ENCODE measurements at regions not wholly inside any gene's neighbourhood (a gene's known extent, or its start where the extent isn't known, plus 50 kb on each side); places are given as distances from the start of the nearest gene placed in this dataset.
A peak's percentile ranks its signal among the peaks of the same experiment; 100 is the strongest.

DNA sequence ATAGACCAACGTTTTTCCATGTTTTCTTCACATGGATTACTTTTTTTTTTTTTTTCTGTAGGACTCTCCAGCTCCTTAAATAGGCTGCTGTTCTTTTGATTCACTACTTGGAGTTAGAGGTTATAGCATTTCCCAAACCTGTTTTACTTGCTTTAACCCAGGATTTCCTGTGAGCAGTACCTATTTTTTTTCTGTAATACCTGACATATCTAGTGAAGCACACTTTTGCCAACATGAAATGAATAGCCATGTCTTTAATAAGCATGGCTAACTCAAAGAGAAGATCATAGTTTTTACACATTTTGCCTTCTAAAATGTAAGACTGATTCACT is 137.0 kb downstream of the FOXA2 start:
- H3K36me3 ChIP-seq, result no peaks in the 10 kb centered on the region
- no peak overlapping the region for H3K9ac ChIP-seq
- no peaks in the 10 kb centered on the region for H3K9me3 ChIP-seq (replicated peaks in 1 of 11)
- H3K27ac ChIP-seq, result no peak overlapping the region
- peaks cover 12 to 26% (median 15%) of the 10 kb centered on the region in 10 experiments for H3K4me1 ChIP-seq
- no peak for TF ChIP-seq Cebpa-rat (IDR thresholded peaks at IDR 0.05)
- H4K20me1 ChIP-seq, result no peaks in the 10 kb centered on the region
- H3K4me3 ChIP-seq, result no peak overlapping the region
- H3K4me2 ChIP-seq, result no peak overlapping the region
- no peaks in the 10 kb centered on the region for H3K27me3 ChIP-seq

- H3K4me3 ChIP-seq, result no peak overlapping the region
- no peaks in the 10 kb centered on the region for H4K20me1 ChIP-seq
- H3K36me3 ChIP-seq, result no peaks in the 10 kb centered on the region
- H3K4me1 ChIP-seq, result peaks cover 12 to 26% (median 15%) of the 10 kb centered on the region in 10 experiments
- no peak overlapping the region for H3K9ac ChIP-seq
- H3K27ac ChIP-seq, result no peak overlapping the region
- TF ChIP-seq Cebpa-rat (IDR thresholded peaks at IDR 0.05), result no peak
- H3K4me2 ChIP-seq, result 0 out of 22 replicates have a peak overlapping the region, but pooled peaks of 1 of the 11 experiments have one; percentile 1
- H3K27me3 ChIP-seq, result no peaks in the 10 kb centered on the region
- no peaks in the 10 kb centered on the region for H3K9me3 ChIP-seq (replicated peaks in 1 of 11)
These were observed 137.5 kb downstream of the FOXA2 start for GRCh38 chr20:22446613-22447446.

DNA sequence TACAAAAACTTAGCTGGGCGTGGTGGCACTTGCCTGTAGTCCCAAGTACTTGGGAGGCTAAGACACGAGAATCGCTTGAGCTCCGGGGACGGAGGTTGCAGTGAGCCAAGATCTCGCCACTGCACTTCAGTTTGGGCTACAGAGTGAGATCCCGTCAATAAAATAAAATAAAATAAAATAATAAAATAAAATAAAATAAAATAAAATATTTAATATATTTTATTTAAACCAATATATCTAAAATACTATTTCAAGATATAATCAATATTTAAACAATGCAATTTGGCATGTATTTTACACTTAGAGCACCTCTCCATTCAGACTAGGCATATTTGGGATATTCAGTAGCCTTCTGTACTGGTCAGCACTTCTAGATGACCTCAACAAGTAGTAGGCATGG is 142.1 kb downstream of the FOXA2 start:
- no peak overlapping the region for H3K27ac ChIP-seq

DNA sequence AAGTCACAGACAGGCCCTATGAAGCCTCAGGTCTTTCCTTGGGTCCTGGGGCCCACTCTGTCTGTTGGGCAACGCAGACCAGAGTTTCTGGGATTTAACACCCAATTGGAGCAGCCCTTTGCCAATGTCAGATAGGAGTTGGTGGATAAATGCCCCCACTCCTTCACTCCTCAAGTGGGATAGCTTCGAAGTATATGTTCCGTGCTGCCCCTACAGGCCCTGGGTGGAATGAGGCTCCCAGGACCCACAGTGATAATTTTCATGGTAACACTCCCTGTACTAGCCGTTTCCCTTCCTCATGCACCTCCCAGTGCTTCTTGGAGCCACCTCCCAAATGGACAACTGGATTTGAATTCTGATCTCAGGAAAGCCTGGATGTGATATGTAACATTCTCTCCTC is 145.4 kb downstream of the FOXA2 start:
- H3K27me3 ChIP-seq, result no peaks in the 10 kb centered on the region
- no peak overlapping the region for H3K27ac ChIP-seq
- no peak overlapping the region for H3K9ac ChIP-seq
- no peak for TF ChIP-seq Cebpa-rat (IDR thresholded peaks at IDR 0.05)
- peaks cover 0 to 7% (median 0%) of the 10 kb centered on the region in 11 experiments; a peak in 5 of 22 replicates for H3K9me3 ChIP-seq (replicated peaks in 1 of 11)
- no peak overlapping the region for H3K4me2 ChIP-seq
- no peaks in the 10 kb centered on the region for H3K36me3 ChIP-seq
- no peaks in the 10 kb centered on the region for H3K4me1 ChIP-seq
- no peak overlapping the region for H3K4me3 ChIP-seq
- H4K20me1 ChIP-seq, result no peaks in the 10 kb centered on the region

More for the DNA sequence above, 142.1 kb downstream of the FOXA2 start:
- H3K4me1 ChIP-seq, result no peaks in the 10 kb centered on the region
- H4K20me1 ChIP-seq, result no peaks in the 10 kb centered on the region
- H3K4me2 ChIP-seq, result no peak overlapping the region
- no peaks in the 10 kb centered on the region for H3K36me3 ChIP-seq
- no peaks in the 10 kb centered on the region for H3K27me3 ChIP-seq
- no peak for TF ChIP-seq Cebpa-rat (IDR thresholded peaks at IDR 0.05)
- H3K9me3 ChIP-seq (replicated peaks in 1 of 11), result no peaks in the 10 kb centered on the region
- no peak overlapping the region for H3K4me3 ChIP-seq
- no peak overlapping the region for H3K9ac ChIP-seq

DNA sequence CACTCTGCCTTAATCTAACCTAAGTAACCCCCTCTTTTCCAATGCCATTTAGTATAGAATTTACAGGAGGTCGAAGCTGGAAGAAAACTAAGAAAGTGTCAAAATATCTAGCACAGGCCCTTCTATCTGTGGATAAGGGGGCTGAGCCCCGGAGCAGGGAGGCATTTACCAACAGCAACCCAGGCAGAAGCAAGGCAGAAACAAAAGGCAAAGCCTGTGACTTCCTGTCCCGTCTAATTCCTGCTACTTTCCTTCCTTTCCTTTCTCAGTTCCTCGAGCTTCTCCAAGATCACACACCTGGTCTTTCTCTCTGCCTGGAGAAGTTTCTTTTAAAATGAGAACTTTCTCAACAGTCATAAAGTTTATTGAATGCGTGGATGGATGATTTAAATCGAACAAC is 146.0 kb downstream of the FOXA2 start:
- H3K36me3 ChIP-seq, result no peaks in the 10 kb centered on the region
- H3K4me2 ChIP-seq, result no peak overlapping the region
- no peak overlapping the region for H3K27ac ChIP-seq
- no peaks in the 10 kb centered on the region for H3K27me3 ChIP-seq
- H3K4me3 ChIP-seq, result no peak overlapping the region
- H3K4me1 ChIP-seq, result no peaks in the 10 kb centered on the region
- H3K9ac ChIP-seq, result no peak overlapping the region
- TF ChIP-seq Cebpa-rat (IDR thresholded peaks at IDR 0.05), result no peak
- no peaks in the 10 kb centered on the region for H4K20me1 ChIP-seq
- H3K9me3 ChIP-seq (replicated peaks in 1 of 11), result peaks cover 0 to 10% (median 0%) of the 10 kb centered on the region in 11 experiments; a peak in 5 of 22 replicates

DNA sequence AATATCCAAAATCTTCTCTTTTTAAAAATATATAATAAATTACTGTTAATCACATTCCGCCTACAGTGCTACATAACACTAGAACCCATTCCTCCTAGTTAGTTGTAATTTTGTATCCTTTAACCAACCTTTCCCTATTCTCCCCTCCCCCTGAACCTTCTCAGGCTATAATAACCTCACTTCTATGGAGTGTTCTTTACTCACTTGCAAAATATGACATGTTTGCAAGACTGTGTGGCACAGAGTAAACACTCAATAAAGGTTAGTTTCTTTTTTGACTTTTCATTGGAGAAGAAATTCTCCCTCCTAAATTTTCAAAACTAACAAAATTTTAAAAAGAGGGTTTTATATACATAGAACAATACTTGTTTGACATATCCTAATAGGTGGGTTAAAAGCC is 147.0 kb downstream of the FOXA2 start:
- H3K4me2 ChIP-seq, result no peak overlapping the region
- H3K27ac ChIP-seq, result no peak overlapping the region
- H4K20me1 ChIP-seq, result no peaks in the 10 kb centered on the region
- H3K9me3 ChIP-seq (replicated peaks in 1 of 11), result peaks cover 0 to 10% (median 0%) of the 10 kb centered on the region in 11 experiments; a peak in 5 of 22 replicates
- no peaks in the 10 kb centered on the region for H3K4me1 ChIP-seq
- H3K27me3 ChIP-seq, result no peaks in the 10 kb centered on the region
- H3K4me3 ChIP-seq, result no peak overlapping the region
- H3K36me3 ChIP-seq, result no peaks in the 10 kb centered on the region
- TF ChIP-seq Cebpa-rat (IDR thresholded peaks at IDR 0.05), result no peak
- no peak overlapping the region for H3K9ac ChIP-seq

DNA sequence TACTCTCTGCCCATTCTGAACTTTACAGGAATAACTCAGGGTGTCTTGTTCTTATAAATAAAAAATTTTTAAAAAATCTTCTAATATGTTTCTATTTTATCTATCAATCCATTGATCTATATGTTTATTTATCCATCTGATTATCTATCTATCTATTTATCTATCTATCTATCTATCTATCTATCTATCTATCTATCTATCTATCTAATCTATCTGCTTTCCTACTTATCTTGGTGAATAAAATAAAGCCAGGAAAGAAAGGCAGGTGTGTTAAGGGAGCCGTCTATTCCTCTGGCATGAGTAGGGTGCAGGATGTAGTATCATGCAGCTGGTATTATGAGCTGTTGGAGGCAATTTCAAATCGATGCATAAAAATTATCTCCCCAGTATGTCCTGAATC is 153.0 kb downstream of the FOXA2 start:
- Histone ChIP-seq H3K4me2 (no peak overlapping the region), H3K4me1 (no peaks in the 10 kb centered on the region), H3K9ac (no peak overlapping the region), H3K27ac (no peak overlapping the region), H3K36me3 (no peaks in the 10 kb centered on the region), H3K9me3 (replicated peaks in 1 of 11) (peaks cover 0 to 16% (median 0%) of the 10 kb centered on the region in 11 experiments; a peak in 5 of 22 replicates), H3K27me3 (no peaks in the 10 kb centered on the region), H3K4me3 (no peak overlapping the region), H4K20me1 (no peaks in the 10 kb centered on the region)
- TF ChIP-seq Cebpa-rat (IDR thresholded peaks at IDR 0.05), result no peak

DNA sequence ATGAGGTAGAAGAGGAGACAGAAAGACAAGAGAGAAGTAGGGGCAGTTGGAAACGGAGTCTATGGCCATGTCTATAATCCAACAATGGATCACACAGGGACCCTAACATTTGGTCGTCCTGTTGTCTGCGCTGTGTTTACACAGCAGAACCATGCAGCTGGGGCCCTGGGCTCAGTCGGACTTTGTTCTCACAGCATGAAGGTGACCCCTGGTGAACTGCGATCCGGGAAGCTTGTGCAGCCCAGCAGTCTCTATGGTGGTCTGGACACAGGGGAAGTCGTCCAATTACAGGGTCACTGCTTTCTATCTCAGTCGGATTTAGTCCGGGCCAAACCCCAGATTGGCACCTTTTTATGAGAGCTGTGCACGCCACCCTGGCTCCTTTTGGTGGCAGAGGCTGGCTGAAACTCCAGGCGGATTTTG is 153.6 kb downstream of the FOXA2 start:
- no peak overlapping the region for H3K4me3 ChIP-seq
- no peaks in the 10 kb centered on the region for H4K20me1 ChIP-seq
- no peak overlapping the region for H3K27ac ChIP-seq
- no peaks in the 10 kb centered on the region for H3K27me3 ChIP-seq
- H3K4me2 ChIP-seq, result no peak overlapping the region
- no peak overlapping the region for H3K9ac ChIP-seq
- no peaks in the 10 kb centered on the region for H3K36me3 ChIP-seq
- TF ChIP-seq Cebpa-rat (IDR thresholded peaks at IDR 0.05), result no peak
- no peaks in the 10 kb centered on the region for H3K4me1 ChIP-seq
- H3K9me3 ChIP-seq (replicated peaks in 1 of 11), result peaks cover 0 to 16% (median 0%) of the 10 kb centered on the region in 11 experiments; a peak in 5 of 22 replicates

DNA sequence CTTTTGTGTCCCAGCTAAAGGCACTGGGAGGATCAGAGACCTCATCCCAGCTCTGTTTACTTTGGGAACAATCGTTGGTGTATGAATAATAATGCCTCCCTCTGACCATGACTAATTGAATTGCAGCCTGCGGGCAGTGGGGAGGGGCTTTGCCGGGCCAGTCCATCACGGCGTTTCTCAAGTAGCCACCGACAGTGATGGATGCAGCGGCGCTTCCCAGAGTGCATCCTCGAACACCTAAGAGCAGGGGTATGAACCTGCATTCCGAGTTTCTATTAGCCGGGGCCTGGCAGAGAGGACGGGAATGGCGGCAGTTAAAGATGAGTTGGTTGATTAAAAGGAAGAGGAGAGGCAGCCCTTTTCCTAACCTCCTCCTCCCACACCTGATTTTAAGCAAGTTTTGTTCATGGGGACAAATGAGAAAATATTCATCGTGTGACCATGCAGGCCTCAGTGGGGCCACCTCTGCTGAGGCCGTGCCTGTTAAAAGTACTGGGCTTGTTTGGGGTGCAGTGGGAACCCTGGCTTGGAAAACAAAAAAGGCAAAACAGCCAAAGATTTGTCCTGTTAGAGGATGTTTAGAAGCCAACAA is 154.1 kb downstream of the FOXA2 start:
- H3K4me1 ChIP-seq, result no peaks in the 10 kb centered on the region
- no peak overlapping the region for H3K4me3 ChIP-seq
- H3K9me3 ChIP-seq (replicated peaks in 1 of 11), result peaks cover 0 to 16% (median 0%) of the 10 kb centered on the region in 11 experiments; a peak in 5 of 22 replicates
- no peaks in the 10 kb centered on the region for H3K36me3 ChIP-seq
- H3K27me3 ChIP-seq, result no peaks in the 10 kb centered on the region
- no peak for TF ChIP-seq Cebpa-rat (IDR thresholded peaks at IDR 0.05)
- H3K4me2 ChIP-seq, result no peak overlapping the region
- no peak overlapping the region for H3K9ac ChIP-seq
- no peak overlapping the region for H3K27ac ChIP-seq
- H4K20me1 ChIP-seq, result no peaks in the 10 kb centered on the region

Measured in BLaER1 treated with 17β-estradiol and CSF1 and Interleukin-3, amounts not matched to agents 10 nM and 100 nM (cell line).